Left ventricle myocardium superior (tissue), 1 donor: ENCODE measurements at regions not wholly inside any gene's neighbourhood (a gene's known extent, or its start where the extent isn't known, plus 50 kb on each side); places are given as distances from the start of the nearest gene placed in this dataset.

Source experiments
- ATAC-seq: fragments of 200-7000 bp; cut with Tn5 transposase; one replicate; pipeline ENCODE4 v1.9.1; 2020; ENCODE audit warnings: mild to moderate bottlenecking, moderate library complexity
- DNase-seq: peaks from one replicate; pipeline ENCODE4 v3.0.0-alpha.2; 2020
- intact Hi-C: fragments of 100-400 bp; cut with micrococcal nuclease; formaldehyde crosslinking; loops from one replicate; pipeline ENCODE4 v1.11.0; 2022
- donor health status: DM: no; HTN: yes; CAD: no; lungs with severe emphysema.

DNA sequence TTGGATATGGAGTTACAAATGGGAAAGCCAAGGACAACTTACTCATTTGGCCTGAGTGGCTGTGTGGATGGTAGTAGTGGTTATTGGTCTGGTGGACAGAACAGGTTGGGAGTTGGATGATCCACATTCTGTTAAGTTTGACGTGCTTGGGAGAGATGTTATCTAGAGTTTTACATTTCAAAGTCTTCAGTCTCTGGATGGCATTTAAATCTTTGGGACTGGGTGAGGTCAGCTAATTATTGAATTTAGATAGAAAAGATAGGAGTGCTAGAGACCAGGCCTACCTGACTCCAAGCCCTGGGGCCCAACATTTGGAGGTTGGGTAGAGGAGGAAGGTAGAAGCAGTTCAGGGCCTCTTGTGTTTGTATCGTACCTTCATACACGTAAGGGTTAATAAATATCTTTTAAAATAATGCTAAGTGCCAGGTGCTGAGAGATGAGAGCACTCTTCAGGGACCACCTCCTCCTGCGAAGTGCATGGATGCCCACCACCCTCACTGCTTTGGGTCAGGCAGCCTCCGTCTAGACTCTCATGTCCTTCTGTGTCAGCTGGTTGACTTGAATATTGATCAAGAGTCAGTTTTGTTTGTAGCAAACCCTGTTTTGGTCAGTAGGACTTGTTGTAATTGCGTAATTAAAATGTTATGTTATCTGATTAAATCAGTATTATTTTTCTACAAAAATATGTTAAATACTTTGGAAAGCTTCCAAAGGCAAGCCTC, 460.4 kb upstream of the RGS6 start:
- ATAC-seq: no peak
- no peak for DNase-seq
- intact Hi-C loops: no loop called here

DNA sequence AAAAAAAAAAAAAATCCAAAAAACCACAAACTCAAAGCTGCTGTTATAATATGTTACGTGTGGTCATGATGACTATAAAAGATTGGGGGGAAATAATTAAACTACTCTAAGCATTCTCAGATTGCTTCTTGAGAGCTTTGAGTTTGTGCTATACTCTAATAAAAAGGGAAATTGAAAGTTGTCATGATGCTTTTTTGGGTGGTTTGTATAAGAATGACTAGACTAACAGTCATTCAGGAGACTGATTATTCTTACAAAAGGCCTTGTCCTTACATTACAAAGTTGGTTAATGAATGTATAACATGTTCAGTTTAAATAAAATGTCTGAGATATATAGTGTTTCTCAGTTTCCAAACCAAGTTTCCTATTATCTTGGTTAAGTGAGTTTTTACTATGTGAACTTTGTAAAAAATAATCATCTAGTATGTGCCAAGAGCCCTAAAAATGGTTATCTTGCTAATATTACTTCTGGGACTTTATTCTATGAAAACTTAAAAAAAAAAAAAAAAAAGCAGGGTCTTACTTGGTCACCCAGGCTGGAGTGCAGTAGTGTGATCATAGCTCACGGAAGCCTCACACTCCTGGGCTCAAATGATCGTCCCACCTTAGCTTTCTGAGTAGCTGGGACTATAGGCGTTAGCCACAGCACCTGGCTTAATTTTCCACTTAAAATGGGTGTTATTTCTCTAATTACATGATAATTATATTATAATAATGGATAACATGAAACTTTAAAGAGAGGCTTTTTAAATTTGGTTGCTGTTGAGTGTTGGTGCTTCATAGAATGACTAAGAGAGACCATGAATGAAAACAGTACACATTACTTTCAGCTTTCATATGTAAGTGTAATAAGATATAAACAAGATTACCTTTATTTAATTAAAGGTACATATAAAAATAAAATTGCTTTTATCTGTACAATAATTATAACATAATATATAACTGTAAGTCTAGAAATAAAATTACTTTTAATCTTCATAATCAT, 459.6 kb upstream of the RGS6 start:
- no peak for ATAC-seq
- intact Hi-C loops: no loop called here

DNA sequence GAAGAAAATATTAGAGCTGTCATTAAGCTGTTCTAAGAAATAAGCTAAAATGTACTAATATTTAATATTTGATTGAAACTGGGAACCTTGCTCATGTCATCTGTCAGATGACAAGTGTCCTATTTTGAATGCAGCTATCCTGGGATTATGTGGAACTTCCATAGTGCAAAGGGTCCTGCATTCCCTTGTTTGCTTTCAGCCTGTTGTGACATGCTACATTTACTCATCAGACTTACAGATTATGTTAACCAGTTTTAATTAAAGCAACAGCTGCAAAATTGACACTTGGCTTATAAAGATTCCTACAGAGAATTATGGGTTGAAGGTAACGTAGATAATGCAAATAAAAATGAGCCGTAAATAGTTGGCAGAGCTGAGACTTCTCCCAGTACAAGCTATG, 458.4 kb upstream of the RGS6 start:
- no peak for ATAC-seq
- no peak for DNase-seq
- intact Hi-C loops: no loop called here

More for the DNA sequence above, 459.6 kb upstream of the RGS6 start:
- no peak for DNase-seq

DNA sequence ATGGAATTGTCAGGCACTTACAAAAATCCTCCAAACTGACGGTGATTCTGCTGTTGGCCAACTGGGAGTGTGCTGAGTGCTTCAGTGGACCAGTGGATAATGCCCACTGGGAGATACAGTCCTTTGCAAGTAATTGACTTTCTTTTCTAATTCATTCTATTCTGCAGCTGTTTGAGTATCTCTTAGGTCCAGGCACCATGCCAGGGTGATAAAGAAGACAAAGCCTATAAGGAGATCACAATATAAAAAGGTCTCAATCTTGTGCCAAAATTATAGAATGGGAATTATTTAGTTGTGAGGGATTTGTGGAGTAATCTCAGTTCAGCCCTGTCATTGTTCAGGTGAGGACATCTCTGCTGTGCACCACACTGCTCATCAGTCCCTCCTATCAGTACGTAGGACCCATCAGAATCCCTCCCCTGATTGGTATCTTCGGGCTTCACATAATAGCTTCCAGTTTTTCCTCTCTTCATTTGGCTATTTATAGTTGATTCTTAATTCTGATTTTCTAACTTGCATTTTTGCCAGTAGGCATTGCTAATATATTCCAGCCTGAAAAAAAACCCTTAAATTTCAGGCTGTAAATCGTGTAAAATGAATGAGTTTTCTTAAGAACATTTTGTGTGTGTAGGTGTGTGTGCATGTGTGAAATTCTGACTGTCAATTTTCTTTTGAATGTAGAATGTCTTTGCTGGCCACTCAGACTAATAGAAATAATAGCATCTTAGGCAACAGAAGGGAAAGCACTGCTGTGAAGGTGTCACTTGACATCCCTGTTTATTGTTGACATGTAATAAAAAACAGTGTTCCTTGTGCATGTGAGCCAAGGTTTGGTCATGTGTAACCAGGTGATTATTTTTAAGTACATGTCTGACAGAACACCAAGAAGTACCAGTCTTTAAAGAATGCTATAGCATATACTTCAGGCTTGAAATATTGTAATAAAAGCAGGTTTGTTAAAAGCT, 457.6 kb upstream of the RGS6 start:
- DNase-seq: no peak
- ATAC-seq: no peak
- intact Hi-C loops: no loop called here

DNA sequence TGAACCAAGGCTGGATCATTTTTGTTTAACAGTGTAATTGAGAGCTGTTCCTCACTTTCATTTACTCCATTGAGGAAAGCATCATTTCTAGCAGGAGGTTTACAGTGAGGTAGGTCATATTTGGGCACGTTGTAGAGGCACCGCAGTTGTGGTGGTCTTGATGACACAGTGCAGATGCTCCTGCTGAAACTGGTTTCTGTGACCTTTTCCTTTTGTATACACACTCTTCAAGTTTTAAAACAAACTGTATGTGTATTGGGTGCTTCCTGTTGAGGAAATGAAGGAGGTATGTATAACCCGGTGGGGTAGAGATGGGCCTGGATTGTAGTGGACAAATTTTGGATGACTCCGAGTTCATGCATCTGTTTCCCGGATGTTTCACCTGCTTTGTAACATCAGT, 456.3 kb upstream of the RGS6 start:
- ATAC-seq (no peak), DNase-seq (no peak)
- intact Hi-C loops: no loop called here

DNA sequence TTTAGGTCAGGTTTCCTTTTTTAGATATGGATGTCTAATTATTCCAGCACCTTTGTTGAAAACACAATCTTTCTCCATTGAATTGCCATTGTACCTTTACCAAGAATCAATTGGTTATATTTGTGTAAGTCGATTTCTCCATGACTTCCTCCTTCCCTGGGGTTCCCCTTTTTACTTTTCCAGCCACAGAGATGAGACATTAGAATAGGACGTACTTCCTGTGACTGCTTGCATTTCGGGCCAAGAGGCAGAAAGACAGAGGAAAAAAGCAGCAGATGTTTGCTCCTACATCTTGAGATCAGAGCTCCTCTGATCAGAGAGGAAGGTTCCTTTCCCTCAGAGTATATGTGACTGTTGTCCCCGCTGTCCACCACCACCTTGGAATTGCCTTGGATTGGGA, 453.7 kb upstream of the RGS6 start:
- ATAC-seq: peak; percentile 31
- DNase-seq: no peak
- intact Hi-C loops: no loop called here

DNA sequence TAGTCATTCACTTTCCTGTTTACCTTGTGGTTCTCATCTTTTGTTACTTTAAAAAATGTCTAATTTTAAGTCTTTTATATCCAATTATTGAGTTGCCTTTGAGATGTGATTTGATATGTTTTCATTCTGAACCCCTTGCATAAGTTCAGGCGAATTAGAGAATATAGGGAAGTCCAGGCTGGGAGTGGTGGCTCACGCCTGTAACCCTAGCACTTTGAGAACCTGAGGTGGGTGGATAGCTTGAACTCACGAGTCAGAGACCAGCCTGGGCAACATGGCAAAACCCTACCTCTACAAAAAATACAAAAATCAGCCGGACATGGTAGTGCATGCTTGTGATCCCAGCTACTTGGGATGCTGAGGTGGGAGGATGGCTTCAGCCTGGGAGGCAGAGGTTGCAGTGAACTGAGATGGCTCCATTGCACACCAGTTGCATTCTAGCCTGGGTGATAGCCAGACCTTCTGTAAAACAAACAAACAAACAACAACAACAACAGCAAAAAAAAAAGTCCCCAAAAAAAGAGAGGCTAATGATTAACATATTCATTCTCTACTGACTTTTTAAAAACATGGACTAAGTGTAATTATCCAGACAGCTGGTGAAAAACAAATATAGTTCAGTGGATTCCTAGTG, 451.1 kb upstream of the RGS6 start:
- no peak for DNase-seq
- ATAC-seq: no peak
- intact Hi-C loops: no loop called here

DNA sequence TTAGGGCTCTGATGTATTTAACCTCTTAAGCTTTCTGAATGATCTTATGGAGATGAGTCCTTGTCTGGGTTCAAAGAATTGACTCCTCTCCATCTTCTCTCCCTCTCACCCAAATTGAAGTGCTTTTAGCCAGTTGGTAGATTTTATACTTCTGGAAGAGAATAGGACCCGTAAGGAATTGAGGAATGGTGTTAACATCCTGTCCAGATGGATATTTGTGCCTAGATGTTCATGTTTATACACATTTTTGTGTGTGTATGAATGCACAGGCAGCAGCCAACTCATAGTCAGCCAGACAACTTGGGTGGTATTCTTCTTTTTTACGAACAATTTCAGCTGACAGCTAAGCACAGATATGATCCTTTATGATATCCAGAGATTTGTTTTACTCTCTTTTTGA, 449.6 kb upstream of the RGS6 start:
- intact Hi-C loops: no loop called here
- no peak for DNase-seq
- no peak for ATAC-seq

DNA sequence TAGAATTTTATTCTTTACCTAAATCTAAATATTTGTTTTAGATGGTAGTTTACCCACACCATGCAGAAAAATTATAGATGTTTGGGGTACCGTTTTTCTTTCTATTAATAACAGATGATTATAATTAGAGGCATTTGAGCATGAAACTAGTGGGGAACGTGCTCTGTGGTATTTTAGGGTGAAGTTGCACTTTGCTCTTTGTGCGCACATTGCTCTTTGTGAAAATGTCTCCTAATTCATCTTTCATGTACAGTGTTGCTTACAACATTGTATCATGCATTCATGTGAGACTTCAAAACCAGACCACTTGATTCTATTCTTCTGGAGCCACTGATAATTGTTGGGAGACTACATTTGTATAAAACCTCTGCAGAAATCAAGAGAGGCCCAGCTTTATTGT, 449.1 kb upstream of the RGS6 start:
- intact Hi-C loops: no loop called here
- no peak for ATAC-seq

DNA sequence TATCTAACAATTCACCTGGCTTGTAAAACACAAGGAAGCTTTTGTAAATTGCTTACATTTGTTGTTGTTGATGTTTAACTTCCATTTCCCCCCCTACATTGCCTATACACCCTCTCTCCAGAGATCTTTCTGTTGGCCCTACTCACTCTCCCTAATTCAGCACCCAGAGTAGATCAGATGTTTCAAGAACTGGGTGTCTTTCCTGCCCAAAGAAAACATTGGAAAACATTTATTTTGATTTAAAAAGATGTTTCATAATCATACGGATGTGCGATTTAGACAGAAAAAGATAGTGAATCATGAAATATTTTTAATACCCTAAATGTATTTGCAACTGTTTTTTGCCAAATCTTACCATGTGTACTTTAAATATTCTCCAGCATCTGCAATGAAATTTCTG, 446.4 kb upstream of the RGS6 start:
- DNase-seq: no peak
- no peak for ATAC-seq
- intact Hi-C loops: no loop called here

More for the DNA sequence above, 449.1 kb upstream of the RGS6 start:
- DNase-seq: no peak

DNA sequence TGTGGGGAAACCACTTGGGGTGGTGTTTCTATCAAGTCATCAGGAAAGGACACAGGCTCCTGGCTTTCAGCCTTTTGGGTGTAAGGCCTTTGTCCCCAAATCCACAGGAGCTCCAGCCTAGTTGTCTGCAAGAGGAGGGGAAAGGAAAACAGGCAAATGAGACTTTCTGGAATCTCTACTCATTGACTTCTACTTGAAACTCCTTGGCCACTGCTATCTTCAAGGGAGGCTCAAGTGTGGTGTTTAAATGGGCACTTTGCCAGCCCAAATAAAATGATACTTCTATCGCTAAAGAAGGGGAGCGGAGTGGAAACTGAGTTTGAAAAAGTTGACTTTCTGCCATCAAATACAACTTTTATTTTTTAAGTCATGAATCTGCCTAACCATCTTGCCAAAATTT, 445.9 kb upstream of the RGS6 start:
- no peak for DNase-seq
- ATAC-seq: no peak
- intact Hi-C loops: no loop called here

DNA sequence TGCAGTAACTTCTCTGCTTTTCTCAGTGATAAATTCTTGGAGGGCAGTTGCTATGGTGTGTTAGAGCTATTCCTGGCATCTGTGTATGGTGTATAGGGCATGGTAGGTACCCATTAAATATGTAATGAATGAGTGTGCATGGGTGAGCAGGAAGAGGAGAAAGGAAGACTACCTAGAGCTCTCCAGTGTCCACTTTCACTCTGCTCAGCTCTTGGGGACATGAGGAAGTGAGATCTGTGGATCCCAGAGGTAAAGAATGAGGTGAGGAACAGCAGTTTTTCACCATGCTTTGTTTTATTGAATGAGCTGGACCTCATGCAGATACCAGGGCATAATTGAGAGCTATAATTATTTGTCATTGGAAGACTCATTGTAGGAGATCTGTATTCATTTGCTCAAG, 444.8 kb upstream of the RGS6 start:
- no peak for DNase-seq
- no peak for ATAC-seq
- intact Hi-C loops: no loop called here

DNA sequence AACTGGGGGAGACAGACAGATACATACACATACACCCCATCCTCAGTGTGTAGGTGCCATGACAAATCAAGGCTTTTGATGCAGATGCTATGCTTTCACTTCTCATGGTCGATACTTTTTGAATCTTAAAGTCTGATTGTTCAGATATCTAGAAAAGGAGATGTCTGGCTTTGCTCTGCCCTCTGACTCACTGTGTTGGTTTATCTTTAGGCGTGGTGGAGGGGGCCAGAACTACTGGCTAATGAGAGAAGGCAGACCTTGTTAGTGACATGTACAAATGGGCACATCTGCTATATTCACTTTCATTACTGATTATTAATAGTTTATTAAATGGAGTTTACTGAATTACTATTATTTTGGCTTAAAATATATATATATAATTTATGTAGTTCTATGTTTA, 444.3 kb upstream of the RGS6 start:
- intact Hi-C loops: no loop called here
- ATAC-seq (no peak), DNase-seq (no peak)

DNA sequence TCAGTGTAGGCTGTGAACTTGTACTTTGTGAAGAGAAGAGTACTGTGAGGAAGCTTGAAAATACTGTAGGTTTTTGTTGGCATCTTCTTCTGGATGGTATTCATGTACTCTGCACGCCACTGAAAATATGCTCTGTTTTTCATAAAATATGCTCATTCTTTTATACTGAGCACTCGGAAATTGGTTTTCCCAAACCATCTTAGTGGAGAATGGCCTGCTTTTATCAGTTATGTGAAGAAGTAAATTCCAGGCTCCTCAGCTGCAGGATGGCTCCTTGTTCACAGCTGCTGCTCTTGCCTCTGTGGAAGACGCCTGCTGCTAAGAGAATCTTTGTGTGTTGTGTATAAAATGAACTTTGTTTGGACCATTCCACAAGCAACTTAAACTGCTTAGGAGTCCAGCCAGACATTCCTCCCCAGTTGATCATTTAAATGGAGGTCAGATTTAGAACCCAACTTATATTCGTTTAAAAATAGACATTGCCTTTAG, 443.5 kb upstream of the RGS6 start:
- ATAC-seq (no peak), DNase-seq (no peak)
- intact Hi-C loops: no loop called here

DNA sequence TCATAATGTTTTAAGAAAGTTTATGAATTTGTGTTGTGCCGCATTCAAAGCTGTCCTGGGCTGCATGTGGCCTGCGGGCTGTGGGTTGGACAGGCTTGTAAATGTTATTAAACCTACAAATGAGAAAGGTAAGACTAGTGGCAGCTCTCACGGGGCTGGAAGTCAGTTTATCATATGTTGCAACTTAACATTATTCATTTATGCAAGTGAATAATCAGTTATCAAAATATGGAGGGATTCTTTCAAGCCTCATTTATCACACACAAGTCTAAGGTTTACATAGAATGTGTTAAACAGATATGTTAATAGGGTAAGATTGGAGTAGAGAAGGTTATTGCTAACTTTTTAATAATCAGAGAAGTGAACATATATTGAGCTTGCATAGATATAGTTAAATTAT, 442.5 kb upstream of the RGS6 start:
- intact Hi-C loops: no loop called here
- DNase-seq (no peak), ATAC-seq (no peak)

DNA sequence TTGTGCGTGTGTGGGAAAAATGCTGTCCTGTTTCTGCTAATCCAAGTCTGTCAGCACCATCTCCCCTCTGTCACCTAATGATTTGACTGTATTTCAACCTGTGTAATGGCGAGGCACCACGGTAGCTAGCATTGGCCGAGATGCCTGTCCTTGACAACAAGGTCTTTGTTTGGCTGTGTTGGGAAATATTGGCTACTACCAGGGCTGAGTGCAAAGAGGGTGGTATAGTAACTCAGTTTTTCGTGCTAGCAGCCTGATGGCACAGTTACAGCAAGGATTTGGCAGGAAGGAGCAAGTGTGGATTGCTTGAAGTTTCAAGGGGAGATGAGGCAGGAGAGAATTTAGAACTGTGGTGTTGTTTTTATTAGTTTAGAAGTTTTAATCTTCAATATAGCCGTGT, 440.3 kb upstream of the RGS6 start:
- intact Hi-C loops: no loop called here
- ATAC-seq (no peak), DNase-seq (no peak)

DNA sequence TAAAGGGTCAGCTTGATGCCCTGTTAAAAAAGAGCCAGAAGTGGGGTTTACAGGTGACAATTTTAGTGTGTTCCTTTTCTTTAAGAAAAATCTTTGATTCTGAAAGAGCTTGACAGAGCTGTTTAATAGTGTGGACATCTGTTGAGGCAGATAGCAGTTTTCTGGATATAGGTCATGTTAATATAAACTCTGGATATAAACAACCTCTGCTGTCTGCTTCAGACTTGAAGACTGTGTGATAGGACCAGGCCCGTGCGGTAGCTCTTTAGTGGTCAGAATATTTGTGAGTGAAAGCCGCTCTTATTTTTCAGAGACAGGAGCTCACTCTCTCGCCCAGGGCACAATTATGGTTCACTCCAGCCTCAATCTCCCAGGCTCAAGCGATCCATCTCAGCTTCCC, 439.9 kb upstream of the RGS6 start:
- intact Hi-C loops: no loop called here
- ATAC-seq (no peak), DNase-seq (no peak)

DNA sequence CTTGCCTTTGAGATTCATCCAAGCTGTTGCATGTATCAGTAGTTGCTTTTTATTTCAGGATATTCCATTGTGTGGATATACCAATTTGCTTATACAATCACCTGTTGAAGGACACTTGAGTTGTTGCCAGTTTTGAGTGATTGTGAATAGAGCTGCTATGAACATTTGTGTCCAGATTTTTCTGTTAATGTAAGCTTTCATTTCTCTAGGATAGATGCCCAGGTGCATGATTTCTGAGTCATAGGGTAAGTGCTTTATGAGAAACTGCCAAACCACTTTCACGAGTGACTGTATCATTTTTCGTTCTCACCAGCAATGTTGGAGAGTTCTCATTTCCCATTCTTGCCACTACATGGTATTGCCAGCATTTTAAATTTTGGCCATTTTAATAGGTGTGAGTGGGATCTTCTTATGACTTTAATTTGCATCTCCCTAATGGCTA, 434.6 kb upstream of the RGS6 start:
- no peak for DNase-seq
- intact Hi-C loops: no loop called here
- ATAC-seq: no peak

DNA sequence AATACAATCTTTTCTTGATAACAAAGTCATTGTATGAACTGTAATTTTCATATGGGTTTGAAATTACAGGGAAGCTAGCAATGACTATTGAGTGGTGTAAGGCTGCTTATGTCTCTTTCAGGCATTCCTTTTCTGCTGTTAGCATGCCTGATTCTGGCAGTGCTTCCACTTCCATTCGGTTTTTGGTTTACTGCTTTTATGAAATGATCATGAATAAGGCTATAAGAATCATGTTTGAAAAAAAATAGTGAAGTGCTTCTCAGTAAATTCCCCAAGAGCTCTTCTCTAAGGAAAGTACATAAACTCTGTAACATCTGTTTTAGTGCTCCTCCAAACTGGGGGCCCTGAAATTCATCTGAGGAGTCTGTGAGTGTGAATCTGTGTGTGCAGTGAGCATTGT, 434.0 kb upstream of the RGS6 start:
- ATAC-seq (no peak), DNase-seq (no peak)
- intact Hi-C loops: no loop called here
